ENCODE measurements at regions not wholly inside any gene's neighbourhood (a gene's known extent, or its start where the extent isn't known, plus 50 kb on each side); places are given as distances from the start of the nearest gene placed in this dataset.

DNA sequence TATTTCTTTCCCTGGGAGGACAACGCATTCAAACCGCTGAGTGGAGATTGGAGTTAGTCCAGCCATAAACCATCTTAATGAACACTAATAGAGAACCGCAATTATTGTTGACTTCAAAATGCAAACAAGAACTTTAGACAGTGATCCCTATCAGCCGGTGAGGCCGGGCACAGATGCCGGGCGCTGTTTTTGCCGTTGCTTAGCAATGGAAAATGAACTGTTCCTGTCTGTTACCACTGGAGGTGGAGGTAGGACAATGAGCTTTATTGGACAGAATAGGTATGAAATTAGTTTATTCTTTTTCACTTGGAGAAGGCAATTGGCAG is 216.8 kb downstream of the TTC8 start:
- TF ChIP-seq, protein P1, sequence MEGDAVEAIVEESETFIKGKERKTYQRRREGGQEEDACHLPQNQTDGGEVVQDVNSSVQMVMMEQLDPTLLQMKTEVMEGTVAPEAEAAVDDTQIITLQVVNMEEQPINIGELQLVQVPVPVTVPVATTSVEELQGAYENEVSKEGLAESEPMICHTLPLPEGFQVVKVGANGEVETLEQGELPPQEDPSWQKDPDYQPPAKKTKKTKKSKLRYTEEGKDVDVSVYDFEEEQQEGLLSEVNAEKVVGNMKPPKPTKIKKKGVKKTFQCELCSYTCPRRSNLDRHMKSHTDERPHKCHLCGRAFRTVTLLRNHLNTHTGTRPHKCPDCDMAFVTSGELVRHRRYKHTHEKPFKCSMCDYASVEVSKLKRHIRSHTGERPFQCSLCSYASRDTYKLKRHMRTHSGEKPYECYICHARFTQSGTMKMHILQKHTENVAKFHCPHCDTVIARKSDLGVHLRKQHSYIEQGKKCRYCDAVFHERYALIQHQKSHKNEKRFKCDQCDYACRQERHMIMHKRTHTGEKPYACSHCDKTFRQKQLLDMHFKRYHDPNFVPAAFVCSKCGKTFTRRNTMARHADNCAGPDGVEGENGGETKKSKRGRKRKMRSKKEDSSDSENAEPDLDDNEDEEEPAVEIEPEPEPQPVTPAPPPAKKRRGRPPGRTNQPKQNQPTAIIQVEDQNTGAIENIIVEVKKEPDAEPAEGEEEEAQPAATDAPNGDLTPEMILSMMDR (IDR thresholded peaks at IDR 0.05): no peak
- no peak for TF ChIP-seq EZH2 (IDR thresholded peaks at IDR 0.05)
- TF ChIP-seq EZH2phosphoT487 (IDR thresholded peaks at IDR 0.05): no peak

All from neural progenitor cell (in vitro differentiated cells).